Trophoblast cell (in vitro differentiated cells and primary cell): ENCODE measurements at regions not wholly inside any gene's neighbourhood (a gene's known extent, or its start where the extent isn't known, plus 50 kb on each side); places are given as distances from the start of the nearest gene placed in this dataset.

Source experiments
- DNase-seq, 2 donors: peaks; one replicate each; pipeline ENCODE4 v3.0.0-alpha.2; 2016
- H2AFZ ChIP-seq: 2 replicates; pipeline ENCODE4 v1.6.1; 2013; ENCODE audit warnings: low read length, moderate library complexity, mild to moderate bottlenecking; ENCODE audit not compliant: insufficient read depth, poor library complexity
- H2AK5ac ChIP-seq: 2 replicates; pipeline ENCODE4 v1.6.1; 2013; ENCODE audit warnings: mild to moderate bottlenecking, low read length
- H2BK120ac ChIP-seq: 2 replicates; pipeline ENCODE4 v1.6.1; 2013; ENCODE audit warnings: low read length, mild to moderate bottlenecking, moderate library complexity; ENCODE audit not compliant: insufficient read depth, poor library complexity
- H2BK12ac ChIP-seq: 2 replicates; pipeline ENCODE4 v1.6.1; 2013; ENCODE audit warnings: mild to moderate bottlenecking, low read length, moderate library complexity
- H2BK5ac ChIP-seq: 2 replicates; pipeline ENCODE4 v1.6.1; 2013; ENCODE audit warnings: low read length, low read depth, moderate library complexity, mild to moderate bottlenecking; ENCODE audit not compliant: poor library complexity
- H3K14ac ChIP-seq: 2 replicates; pipeline ENCODE4 v1.6.1; 2013; ENCODE audit warnings: mild to moderate bottlenecking, low read length
- H3K18ac ChIP-seq: 2 replicates; pipeline ENCODE4 v1.6.1; 2013; ENCODE audit warnings: mild to moderate bottlenecking, low read length
- H3K23ac ChIP-seq: 2 replicates; pipeline ENCODE4 v1.6.1; 2013; ENCODE audit warnings: low read length
- H3K27ac ChIP-seq: 2 replicates; pipeline ENCODE4 v1.5.1; 2013; ENCODE audit warnings: low read depth, mild to moderate bottlenecking, inconsistent platforms, low read length, moderate library complexity
- H3K27me3 ChIP-seq: 2 replicates; pipeline ENCODE4 v1.6.1; 2013; ENCODE audit warnings: inconsistent platforms, mild to moderate bottlenecking, low read length, moderate library complexity; ENCODE audit not compliant: insufficient read depth
- H3K36me3 ChIP-seq, 2 experiments: 1 replicate in 1 of 2; 2 replicates in 1 of 2; pipeline ENCODE4 v1.6.1; 2013; ENCODE audit warnings: low read length in 2 of 2, mild to moderate bottlenecking in 2 of 2, moderate library complexity in 1 of 2; ENCODE audit not compliant: insufficient read depth in 2 of 2, control insufficient read depth in 1 of 2
- H3K4ac ChIP-seq: 2 replicates; pipeline ENCODE4 v1.6.1; 2013; ENCODE audit warnings: low read depth, mild to moderate bottlenecking, low read length, moderate library complexity
- H3K4me1 ChIP-seq, 2 experiments: 1 replicate in 1 of 2; 2 replicates in 1 of 2; pipeline ENCODE4 v1.6.1; 2013; ENCODE audit warnings: low read length in 2 of 2, mild to moderate bottlenecking in 2 of 2, moderate library complexity in 1 of 2; ENCODE audit not compliant: insufficient read depth in 2 of 2, control insufficient read depth in 1 of 2
- H3K4me2 ChIP-seq: 2 replicates; pipeline ENCODE4 v1.6.1; 2013; ENCODE audit warnings: inconsistent platforms, mild to moderate bottlenecking, low read length, moderate library complexity
- H3K4me3 ChIP-seq: 2 replicates; pipeline ENCODE4 v1.5.1; 2013; ENCODE audit warnings: mild to moderate bottlenecking, low read depth, low read length, inconsistent platforms
- H3K79me1 ChIP-seq: one replicate; pipeline ENCODE4 v1.6.1; 2013; ENCODE audit warnings: low read length
- H3K79me2 ChIP-seq: 2 replicates; pipeline ENCODE4 v1.6.1; 2013; ENCODE audit warnings: low read length, mild to moderate bottlenecking; ENCODE audit not compliant: control insufficient read depth, insufficient read depth, poor library complexity
- H3K9ac ChIP-seq: 2 replicates; pipeline ENCODE4 v1.6.1; 2013; ENCODE audit warnings: mild to moderate bottlenecking, low read length
- H3K9me3 ChIP-seq: 2 replicates; pipeline ENCODE4 v1.6.1; 2013; ENCODE audit warnings: low read depth, mild to moderate bottlenecking, control low read depth, inconsistent platforms, low read length; ENCODE audit not compliant: insufficient read depth
- H4K12ac ChIP-seq: 2 replicates; pipeline ENCODE4 v1.6.1; 2013; ENCODE audit warnings: low read depth, mild to moderate bottlenecking, low read length, moderate library complexity
- H4K8ac ChIP-seq: 2 replicates; pipeline ENCODE4 v1.6.1; 2013; ENCODE audit warnings: low read depth, mild to moderate bottlenecking, low read length, moderate library complexity
- H4K91ac ChIP-seq: one replicate; pipeline ENCODE4 v1.6.1; 2013; ENCODE audit warnings: low read depth, mild to moderate bottlenecking, low read length, moderate library complexity
- WGBS: extraction: QIAGEN DNeasy Blood & Tissue Kit; methylation state at CpG from one replicate; pipeline ENCODE4 v1.1.7; 2013; ENCODE audit warnings: missing lambda C conversion rate; ENCODE audit not compliant: insufficient read length, insufficient coverage; ENCODE audit errors: extremely low coverage; 5-methylcytosine and 5-hydroxymethylcytosine counted together

GRCh38 chr9:1954238-1954637, 60.9 kb upstream of the SMARCA2 start:
- no peak overlapping the region for H2BK5ac ChIP-seq
- H3K79me1 ChIP-seq, result no peaks in the 10 kb centered on the region
- no peaks in the 10 kb centered on the region for H3K9me3 ChIP-seq
- H2BK12ac ChIP-seq, result no peak overlapping the region
- no peak overlapping the region for H4K12ac ChIP-seq
- H3K18ac ChIP-seq, result no peak overlapping the region
- H3K4me1 ChIP-seq, result no peaks in the 10 kb centered on the region
- no peak overlapping the region for H4K8ac ChIP-seq
- H2BK120ac ChIP-seq, result no peak overlapping the region
- no peaks in the 10 kb centered on the region for H3K27me3 ChIP-seq
- H3K36me3 ChIP-seq, result no peaks in the 10 kb centered on the region
- H3K4me2 ChIP-seq, result no peak overlapping the region
- H2AK5ac ChIP-seq, result no peak overlapping the region
- H3K4ac ChIP-seq, result no peak overlapping the region
- no peak for DNase-seq
- no peak overlapping the region for H3K23ac ChIP-seq
- H3K9ac ChIP-seq, result no peak overlapping the region
- no peak overlapping the region for H4K91ac ChIP-seq
- H3K4me3 ChIP-seq, result no peak overlapping the region
- H2AFZ ChIP-seq, result no peak overlapping the region
- H3K14ac ChIP-seq, result no peak overlapping the region
- no peak overlapping the region for H3K27ac ChIP-seq
- no peaks in the 10 kb centered on the region for H3K79me2 ChIP-seq
- no CpG with 5 or more reads among the region's 2 CpGs for WGBS

DNA sequence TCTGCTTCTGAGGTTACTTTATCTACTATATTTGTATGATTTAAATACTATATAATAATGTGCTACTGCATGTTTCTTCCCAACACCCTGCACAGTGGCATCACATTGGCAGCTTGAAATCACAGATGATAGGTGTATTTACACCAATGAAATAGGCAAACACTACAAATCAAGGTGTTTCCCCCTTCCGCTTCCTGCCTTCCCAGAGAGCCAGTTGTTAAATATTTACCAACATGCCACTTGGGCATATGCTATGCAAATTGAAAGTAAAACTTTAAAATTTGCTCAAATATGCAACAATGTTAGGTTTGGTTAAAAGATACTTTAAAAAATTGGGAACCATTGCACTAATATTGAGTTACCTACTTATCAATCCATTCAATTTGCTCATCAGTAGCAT, 58.2 kb upstream of the SMARCA2 start:
- Histone ChIP-seq H3K79me2 (no peaks in the 10 kb centered on the region), H2BK120ac (no peak overlapping the region), H3K9ac (no peak overlapping the region), H3K23ac (no peak overlapping the region), H3K9me3 (no peaks in the 10 kb centered on the region), H2BK12ac (no peak overlapping the region), H3K18ac (no peak overlapping the region), H3K36me3 (no peaks in the 10 kb centered on the region), H3K14ac (no peak overlapping the region), H4K91ac (no peak overlapping the region), H2AK5ac (no peak overlapping the region), H3K4me1 (no peaks in the 10 kb centered on the region), H2AFZ (no peak overlapping the region), H3K4me2 (no peak overlapping the region), H2BK5ac (no peak overlapping the region), H3K4me3 (no peak overlapping the region), H4K12ac (no peak overlapping the region), H3K27me3 (no peaks in the 10 kb centered on the region), H3K4ac (no peak overlapping the region), H3K79me1 (no peaks in the 10 kb centered on the region), H4K8ac (no peak overlapping the region), H3K27ac (no peak overlapping the region)
- WGBS, result no CpG with 5 or more reads among the region's 1 CpG
- DNase-seq, result no peak

- no peak overlapping the region for H2BK120ac ChIP-seq
- no peak overlapping the region for H2AFZ ChIP-seq
- H3K23ac ChIP-seq, result no peak overlapping the region
- no peak overlapping the region for H2BK5ac ChIP-seq
- no peaks in the 10 kb centered on the region for H3K79me1 ChIP-seq
- H3K4ac ChIP-seq, result no peak overlapping the region
- WGBS, result no CpG with 5 or more reads among the region's 2 CpGs
- no peak overlapping the region for H4K91ac ChIP-seq
- H3K9ac ChIP-seq, result no peak overlapping the region
- DNase-seq, result no peak
- no peaks in the 10 kb centered on the region for H3K4me1 ChIP-seq
- H4K12ac ChIP-seq, result no peak overlapping the region
- no peaks in the 10 kb centered on the region for H3K36me3 ChIP-seq
- H2AK5ac ChIP-seq, result no peak overlapping the region
- no peak overlapping the region for H3K4me2 ChIP-seq
- H3K14ac ChIP-seq, result no peak overlapping the region
- no peak overlapping the region for H3K4me3 ChIP-seq
- H3K79me2 ChIP-seq, result no peaks in the 10 kb centered on the region
- no peaks in the 10 kb centered on the region for H3K9me3 ChIP-seq
- H4K8ac ChIP-seq, result no peak overlapping the region
- H3K18ac ChIP-seq, result no peak overlapping the region
- no peaks in the 10 kb centered on the region for H3K27me3 ChIP-seq
- no peak overlapping the region for H3K27ac ChIP-seq
- no peak overlapping the region for H2BK12ac ChIP-seq
Observed at GRCh38 chr9:1957856-1958255, 57.3 kb upstream of the SMARCA2 start.

- no CpG with 5 or more reads among the region's 1 CpG for WGBS
- no peaks in the 10 kb centered on the region for H3K27me3 ChIP-seq
- H3K36me3 ChIP-seq, result no peaks in the 10 kb centered on the region
Observed at GRCh38 chr9:1959371-1959770, 55.8 kb upstream of the SMARCA2 start.

More at GRCh38 chr9:1959371-1959770, 55.8 kb upstream of the SMARCA2 start:
- Histone ChIP-seq H3K4me3 (no peak overlapping the region), H4K12ac (no peak overlapping the region), H2BK12ac (no peak overlapping the region), H4K91ac (no peak overlapping the region), H3K9me3 (no peaks in the 10 kb centered on the region), H3K4ac (no peak overlapping the region), H3K4me1 (no peaks in the 10 kb centered on the region), H4K8ac (no peak overlapping the region), H3K9ac (no peak overlapping the region), H2AFZ (no peak overlapping the region), H3K4me2 (no peak overlapping the region), H2AK5ac (no peak overlapping the region), H2BK120ac (no peak overlapping the region), H3K23ac (no peak overlapping the region), H3K79me1 (no peaks in the 10 kb centered on the region), H3K79me2 (no peaks in the 10 kb centered on the region), H3K14ac (no peak overlapping the region), H3K27ac (no peak overlapping the region), H3K18ac (no peak overlapping the region), H2BK5ac (no peak overlapping the region)
- no peak for DNase-seq
